NT2/D1 (cell line): ENCODE measurements at regions not wholly inside any gene's neighbourhood (a gene's known extent, or its start where the extent isn't known, plus 50 kb on each side); places are given as distances from the start of the nearest gene placed in this dataset.

ENCODE experiments used
- SUZ12 ChIP-seq: IDR thresholded peaks from 2 replicates; pipeline ENCODE4 v1.6.1; 2011; ENCODE audit not compliant: insufficient read length, insufficient read depth; ENCODE audit errors: extremely low read depth
- YY1 ChIP-seq: IDR thresholded peaks from 2 replicates; pipeline ENCODE4 v1.6.1; 2011; ENCODE audit not compliant: insufficient read length, insufficient read depth
- ZNF274 ChIP-seq: IDR thresholded peaks from 2 replicates; pipeline ENCODE4 v1.6.1; 2011; ENCODE audit warnings: mild to moderate bottlenecking, low read depth, low read length

GRCh38 chr5:92560698-92561401 lies 1020.2 kb downstream of the NR2F1-AS1 start:
- TF ChIP-seq ZNF274 (no peak), YY1 (no peak), SUZ12 (no peak)
